ENCODE measurements at regions not wholly inside any gene's neighbourhood (a gene's known extent, or its start where the extent isn't known, plus 50 kb on each side); places are given as distances from the start of the nearest gene placed in this dataset.

GRCh38 chr14:100638211-100638855, 51.1 kb upstream of the BEGAIN start:
- DNase-seq (ENCODE audit: insufficient read length, low spot score) (no peak), FAIRE-seq (no peak)

- no peak for FAIRE-seq
- DNase-seq (ENCODE audit: insufficient read length, low spot score), result no peak
Observed at GRCh38 chr14:100639280-100639679, 52.1 kb upstream of the BEGAIN start.

GRCh38 chr14:100640471-100641273, 53.5 kb upstream of the BEGAIN start:
- FAIRE-seq (no peak), DNase-seq (ENCODE audit: insufficient read length, low spot score) (no peak)

- no peak for DNase-seq (ENCODE audit: insufficient read length, low spot score)
- FAIRE-seq, result no peak
Observed at GRCh38 chr14:100641274-100641860, 54.1 kb upstream of the BEGAIN start.

- DNase-seq (ENCODE audit: insufficient read length, low spot score) (no peak), FAIRE-seq (no peak)
Observed at GRCh38 chr14:100643426-100643825, 56.2 kb upstream of the BEGAIN start.

- DNase-seq (ENCODE audit: insufficient read length, low spot score) (no peak), FAIRE-seq (no peak)
Observed at GRCh38 chr14:100644383-100644782, 57.2 kb upstream of the BEGAIN start.

GRCh38 chr14:100644784-100645183, 57.6 kb upstream of the BEGAIN start:
- DNase-seq (ENCODE audit: insufficient read length, low spot score) (no peak), FAIRE-seq (no peak)

- DNase-seq (ENCODE audit: insufficient read length, low spot score), result peak; percentile 79
- peak; percentile 57 for FAIRE-seq
Observed at GRCh38 chr14:100645196-100645981, 58.2 kb upstream of the BEGAIN start.

GRCh38 chr14:100645982-100646314, 58.7 kb upstream of the BEGAIN start:
- DNase-seq (ENCODE audit: insufficient read length, low spot score) (no peak), FAIRE-seq (no peak)

- FAIRE-seq (no peak), DNase-seq (ENCODE audit: insufficient read length, low spot score) (no peak)
Observed at GRCh38 chr14:100648474-100649172, 61.4 kb upstream of the BEGAIN start.

GRCh38 chr14:100649173-100649519, 61.9 kb upstream of the BEGAIN start:
- DNase-seq (ENCODE audit: insufficient read length, low spot score), result no peak
- no peak for FAIRE-seq

- FAIRE-seq, result no peak
Observed at GRCh38 chr14:100651999-100652508, 64.8 kb upstream of the BEGAIN start.

GRCh38 chr14:100652744-100653143, 65.5 kb upstream of the BEGAIN start:
- no peak for DNase-seq (ENCODE audit: insufficient read length, low spot score)
- FAIRE-seq, result no peak

More at GRCh38 chr14:100651999-100652508, 64.8 kb upstream of the BEGAIN start:
- no peak for DNase-seq (ENCODE audit: insufficient read length, low spot score)

GRCh38 chr14:100653409-100653808, 66.2 kb upstream of the BEGAIN start:
- DNase-seq (ENCODE audit: insufficient read length, low spot score) (no peak), FAIRE-seq (no peak)

GRCh38 chr14:100654025-100654813, 67.0 kb upstream of the BEGAIN start:
- DNase-seq (ENCODE audit: insufficient read length, low spot score), result no peak
- FAIRE-seq, result no peak

- no peak for DNase-seq (ENCODE audit: insufficient read length, low spot score)
Observed at GRCh38 chr14:100654814-100655740, 67.9 kb upstream of the BEGAIN start.

GRCh38 chr14:100655741-100656085, 68.5 kb upstream of the BEGAIN start:
- FAIRE-seq, result no peak

More at GRCh38 chr14:100654814-100655740, 67.9 kb upstream of the BEGAIN start:
- FAIRE-seq, result no peak

GRCh38 chr14:100656996-100657395, 69.7 kb upstream of the DLK1 start:
- no peak for FAIRE-seq

More at GRCh38 chr14:100655741-100656085, 68.5 kb upstream of the BEGAIN start:
- DNase-seq (ENCODE audit: insufficient read length, low spot score), result no peak

GRCh38 chr14:100657780-100658179, 68.9 kb upstream of the DLK1 start:
- no peak for DNase-seq (ENCODE audit: insufficient read length, low spot score)
- no peak for FAIRE-seq

More at GRCh38 chr14:100656996-100657395, 69.7 kb upstream of the DLK1 start:
- DNase-seq (ENCODE audit: insufficient read length, low spot score), result no peak
